ENCODE measurements at regions not wholly inside any gene's neighbourhood (a gene's known extent, or its start where the extent isn't known, plus 50 kb on each side); places are given as distances from the start of the nearest gene placed in this dataset.

- Histone ChIP-seq H3K36me3 (no peaks in the 10 kb centered on the region), H3K9me3 (no peaks in the 10 kb centered on the region), H3K4me1 (no peaks in the 10 kb centered on the region), H3K27ac (no peak overlapping the region), H3K4me3 (no peak overlapping the region), H3K27me3 (peaks cover 0 to 8% (median 0%) of the 10 kb centered on the region in 9 donors)
- peak in 1 of 5 donors; percentile 47 for DNase-seq
- TF ChIP-seq POLR2A (IDR thresholded peaks at IDR 0.05): no peak
- TF ChIP-seq, protein P1, sequence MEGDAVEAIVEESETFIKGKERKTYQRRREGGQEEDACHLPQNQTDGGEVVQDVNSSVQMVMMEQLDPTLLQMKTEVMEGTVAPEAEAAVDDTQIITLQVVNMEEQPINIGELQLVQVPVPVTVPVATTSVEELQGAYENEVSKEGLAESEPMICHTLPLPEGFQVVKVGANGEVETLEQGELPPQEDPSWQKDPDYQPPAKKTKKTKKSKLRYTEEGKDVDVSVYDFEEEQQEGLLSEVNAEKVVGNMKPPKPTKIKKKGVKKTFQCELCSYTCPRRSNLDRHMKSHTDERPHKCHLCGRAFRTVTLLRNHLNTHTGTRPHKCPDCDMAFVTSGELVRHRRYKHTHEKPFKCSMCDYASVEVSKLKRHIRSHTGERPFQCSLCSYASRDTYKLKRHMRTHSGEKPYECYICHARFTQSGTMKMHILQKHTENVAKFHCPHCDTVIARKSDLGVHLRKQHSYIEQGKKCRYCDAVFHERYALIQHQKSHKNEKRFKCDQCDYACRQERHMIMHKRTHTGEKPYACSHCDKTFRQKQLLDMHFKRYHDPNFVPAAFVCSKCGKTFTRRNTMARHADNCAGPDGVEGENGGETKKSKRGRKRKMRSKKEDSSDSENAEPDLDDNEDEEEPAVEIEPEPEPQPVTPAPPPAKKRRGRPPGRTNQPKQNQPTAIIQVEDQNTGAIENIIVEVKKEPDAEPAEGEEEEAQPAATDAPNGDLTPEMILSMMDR (IDR thresholded peaks at IDR 0.05): no peak
- 80 to 87% (median 83%) methylated on average over 18 to 19 of the region's 19 CpGs for WGBS, 4 donors
- peak in 1 of 4 donors; percentile 29 for ATAC-seq
- intact Hi-C loops (cut with DNase I): no loop called here
These were observed 296.9 kb downstream of the BRD1 start for GRCh38 chr22:49530671-49531367.

- no peaks in the 10 kb centered on the region for H3K9me3 ChIP-seq
- H3K4me3 ChIP-seq: no peak overlapping the region
- no peak for ATAC-seq
- no peak overlapping the region for H3K27ac ChIP-seq
- peak in 1 of 5 donors; percentile 28 for DNase-seq
- peaks cover 0 to 4% (median 0%) of the 10 kb centered on the region in 9 donors for H3K27me3 ChIP-seq
- intact Hi-C loops (cut with DNase I): loop anchor here in 1 of 10 donors (10.0 kb wide), 1 partner anchor 56 kb away; no protein-coding TSS in a partner anchor
- TF ChIP-seq, protein P1 (IDR thresholded peaks at IDR 0.05): no peak
- TF ChIP-seq POLR2A (IDR thresholded peaks at IDR 0.05): no peak
- no peaks in the 10 kb centered on the region for H3K36me3 ChIP-seq
- 47 to 80% (median 68%) methylated on average over 5 to 6 of the region's 6 CpGs for WGBS, 4 donors
- H3K4me1 ChIP-seq: no peaks in the 10 kb centered on the region
These were observed 299.3 kb downstream of the BRD1 start for GRCh38 chr22:49528420-49528720.

GRCh38 chr22:49527611-49528419 lies 299.9 kb downstream of the BRD1 start:
- intact Hi-C loops (cut with DNase I): loop anchor here in 1 of 10 donors (10.0 kb wide), 1 partner anchor 57 kb away; no protein-coding TSS in a partner anchor
- no peak for ATAC-seq
- no peak overlapping the region for H3K27ac ChIP-seq
- no peak for TF ChIP-seq POLR2A (IDR thresholded peaks at IDR 0.05)
- TF ChIP-seq, protein P1 (IDR thresholded peaks at IDR 0.05): no peak
- 79 to 85% (median 81%) methylated on average over 12 to 17 of the region's 17 CpGs for WGBS, 4 donors
- H3K4me3 ChIP-seq: no peak overlapping the region
- peak in 1 of 5 donors; percentile 40 for DNase-seq
- H3K27me3 ChIP-seq: peaks cover 0 to 5% (median 0%) of the 10 kb centered on the region in 9 donors
- no peaks in the 10 kb centered on the region for H3K4me1 ChIP-seq
- H3K9me3 ChIP-seq: no peaks in the 10 kb centered on the region
- H3K36me3 ChIP-seq: no peaks in the 10 kb centered on the region

Data from heart left ventricle (tissue), 16 donors.